HG03025 (cell line): ENCODE measurements at regions not wholly inside any gene's neighbourhood (a gene's known extent, or its start where the extent isn't known, plus 50 kb on each side); places are given as distances from the start of the nearest gene placed in this dataset.
"Not testable (repeated sequence)": the region's sequence is repeated elsewhere in the genome, so short reads cannot be mapped to it uniquely, and the experiment has no call there.

Experiments
- ATAC-seq: cut with Tn5 transposase; IDR thresholded peaks from one replicate; pipeline ENCODE4 v1.9.1; 2021; ENCODE audit warnings: mild to moderate bottlenecking, moderate library complexity; ENCODE audit not compliant: unreplicated experiment, low FRiP score

GRCh38 chr19:28437390-28438346 is 775.3 kb downstream of the UQCRFS1 start:
- ATAC-seq, result no peak

- ATAC-seq, result no peak
Measured at GRCh38 chr19:28436320-28436719, 776.6 kb downstream of the UQCRFS1 start.

GRCh38 chr19:28435551-28436271 is 777.2 kb downstream of the UQCRFS1 start:
- no peak for ATAC-seq

GRCh38 chr19:28434794-28435193 is 778.2 kb downstream of the UQCRFS1 start:
- ATAC-seq, result not testable (repeated sequence)

- not testable (repeated sequence) for ATAC-seq
Measured at GRCh38 chr19:28434365-28434764, 778.6 kb downstream of the UQCRFS1 start.

GRCh38 chr19:28433166-28433565 is 779.8 kb downstream of the UQCRFS1 start:
- ATAC-seq, result not testable (repeated sequence)

- ATAC-seq, result no peak
Measured at GRCh38 chr19:28430214-28430613, 782.7 kb downstream of the UQCRFS1 start.

GRCh38 chr19:28429356-28429755 is 783.6 kb downstream of the UQCRFS1 start:
- no peak for ATAC-seq

- no peak for ATAC-seq
Measured at GRCh38 chr19:28428663-28429348, 784.1 kb downstream of the UQCRFS1 start.

- ATAC-seq, result no peak
Measured at GRCh38 chr19:28427376-28428083, 785.4 kb downstream of the UQCRFS1 start.

- ATAC-seq, result no peak
Measured at GRCh38 chr19:28426730-28427225, 786.2 kb downstream of the UQCRFS1 start.

GRCh38 chr19:28426110-28426729 is 786.7 kb downstream of the UQCRFS1 start:
- no peak for ATAC-seq

- ATAC-seq, result no peak
Measured at GRCh38 chr19:28425046-28425931, 787.7 kb downstream of the UQCRFS1 start.

GRCh38 chr19:28424662-28425045 is 788.3 kb downstream of the UQCRFS1 start:
- ATAC-seq, result no peak

GRCh38 chr19:28424077-28424476 is 788.9 kb downstream of the UQCRFS1 start:
- ATAC-seq, result no peak

GRCh38 chr19:28422791-28423650 is 789.9 kb downstream of the UQCRFS1 start:
- ATAC-seq, result no peak

- ATAC-seq, result no peak
Measured at GRCh38 chr19:28422046-28422445, 790.9 kb downstream of the UQCRFS1 start.
